ENCODE measurements at regions not wholly inside any gene's neighbourhood (a gene's known extent, or its start where the extent isn't known, plus 50 kb on each side); places are given as distances from the start of the nearest gene placed in this dataset.

- Histone ChIP-seq H3K27me3 (ENCODE audit: control insufficient read depth in 4 of 4, insufficient read depth in 4 of 4, low read length in 3 of 4) (no peaks in the 10 kb centered on the region), H3K36me3 (ENCODE audit: control insufficient read depth in 4 of 4, insufficient read depth in 3 of 4, low read depth in 1 of 4, low read length in 3 of 4) (no peaks in the 10 kb centered on the region), H3K4me1 (ENCODE audit: control insufficient read depth in 4 of 4, insufficient read depth in 4 of 4, low read length in 3 of 4) (no peaks in the 10 kb centered on the region), H3K9me3 (ENCODE audit: control insufficient read depth in 4 of 4, low read length in 3 of 4) (no peaks in the 10 kb centered on the region), H3K27ac (ENCODE audit: low read depth in 1 of 2, low read length in 2 of 2) (no peak overlapping the region), H3K9ac (ENCODE audit: low read depth in 1 of 2, low read length in 2 of 2) (no peak overlapping the region), H3K4me3 (ENCODE audit: low read depth in 1 of 3, low read length in 3 of 3) (no peak overlapping the region)
- no peak for DNase-seq (ENCODE audit: low spot score)
- 64% methylated on average over 2 of the region's 2 CpGs for WGBS
- TF ChIP-seq RAD21 (IDR thresholded peaks at IDR 0.05) (no peak), FOXA2 (IDR thresholded peaks at IDR 0.05) (no peak), YY1 (IDR thresholded peaks at IDR 0.05) (no peak), FOXA1 (IDR thresholded peaks at IDR 0.05) (no peak), SP1 (IDR thresholded peaks at IDR 0.05) (no peak)
- TF ChIP-seq, protein P1, sequence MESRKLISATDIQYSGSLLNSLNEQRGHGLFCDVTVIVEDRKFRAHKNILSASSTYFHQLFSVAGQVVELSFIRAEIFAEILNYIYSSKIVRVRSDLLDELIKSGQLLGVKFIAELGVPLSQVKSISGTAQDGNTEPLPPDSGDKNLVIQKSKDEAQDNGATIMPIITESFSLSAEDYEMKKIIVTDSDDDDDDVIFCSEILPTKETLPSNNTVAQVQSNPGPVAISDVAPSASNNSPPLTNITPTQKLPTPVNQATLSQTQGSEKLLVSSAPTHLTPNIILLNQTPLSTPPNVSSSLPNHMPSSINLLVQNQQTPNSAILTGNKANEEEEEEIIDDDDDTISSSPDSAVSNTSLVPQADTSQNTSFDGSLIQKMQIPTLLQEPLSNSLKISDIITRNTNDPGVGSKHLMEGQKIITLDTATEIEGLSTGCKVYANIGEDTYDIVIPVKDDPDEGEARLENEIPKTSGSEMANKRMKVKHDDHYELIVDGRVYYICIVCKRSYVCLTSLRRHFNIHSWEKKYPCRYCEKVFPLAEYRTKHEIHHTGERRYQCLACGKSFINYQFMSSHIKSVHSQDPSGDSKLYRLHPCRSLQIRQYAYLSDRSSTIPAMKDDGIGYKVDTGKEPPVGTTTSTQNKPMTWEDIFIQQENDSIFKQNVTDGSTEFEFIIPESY (IDR thresholded peaks at IDR 0.05) = no peak
- TF ChIP-seq, protein P2, sequence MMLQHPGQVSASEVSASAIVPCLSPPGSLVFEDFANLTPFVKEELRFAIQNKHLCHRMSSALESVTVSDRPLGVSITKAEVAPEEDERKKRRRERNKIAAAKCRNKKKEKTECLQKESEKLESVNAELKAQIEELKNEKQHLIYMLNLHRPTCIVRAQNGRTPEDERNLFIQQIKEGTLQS (IDR thresholded peaks at IDR 0.05) = no peak
These were observed 552.9 kb downstream of the ARL4A start for GRCh38 chr7:13240349-13240748.

DNA sequence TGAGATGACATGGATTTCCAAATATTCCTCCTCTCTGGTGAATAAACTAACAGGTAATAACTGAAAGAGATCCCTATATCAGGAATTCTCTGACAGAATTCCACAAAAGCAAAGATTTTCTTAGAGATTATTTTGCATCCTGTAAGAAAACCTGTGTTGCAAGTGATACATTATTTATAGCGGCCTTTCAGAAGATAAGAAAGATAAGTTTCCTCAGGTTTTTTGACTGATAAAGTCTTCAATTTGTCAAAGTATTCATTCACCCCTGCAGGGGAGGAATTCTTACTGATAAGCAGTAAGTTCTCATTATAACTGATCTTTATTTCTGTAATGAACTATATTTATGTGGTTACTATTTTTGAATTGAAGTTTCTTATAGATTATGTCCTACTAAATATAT is 554.0 kb downstream of the ARL4A start:
- DNase-seq (ENCODE audit: low spot score) = no peak
- H3K36me3 ChIP-seq (ENCODE audit: control insufficient read depth in 4 of 4, insufficient read depth in 3 of 4, low read depth in 1 of 4, low read length in 3 of 4) = no peaks in the 10 kb centered on the region
- no peak overlapping the region for H3K27ac ChIP-seq (ENCODE audit: low read depth in 1 of 2, low read length in 2 of 2)

GRCh38 chr7:13257661-13258060 is 570.2 kb downstream of the ARL4A start:
- Histone ChIP-seq H3K4me1 (ENCODE audit: control insufficient read depth in 4 of 4, insufficient read depth in 4 of 4, low read length in 3 of 4) (no peaks in the 10 kb centered on the region), H3K9me3 (ENCODE audit: control insufficient read depth in 4 of 4, low read length in 3 of 4) (no peaks in the 10 kb centered on the region), H3K27ac (ENCODE audit: low read depth in 1 of 2, low read length in 2 of 2) (no peak overlapping the region), H3K27me3 (ENCODE audit: control insufficient read depth in 4 of 4, insufficient read depth in 4 of 4, low read length in 3 of 4) (no peaks in the 10 kb centered on the region), H3K4me3 (ENCODE audit: low read depth in 1 of 3, low read length in 3 of 3) (no peak overlapping the region), H3K36me3 (ENCODE audit: control insufficient read depth in 4 of 4, insufficient read depth in 3 of 4, low read depth in 1 of 4, low read length in 3 of 4) (no peaks in the 10 kb centered on the region), H3K9ac (ENCODE audit: low read depth in 1 of 2, low read length in 2 of 2) (no peak overlapping the region)
- WGBS = 76% methylated on average over 6 of the region's 6 CpGs
- no peak for DNase-seq (ENCODE audit: low spot score)
- TF ChIP-seq FOXA2 (IDR thresholded peaks at IDR 0.05) = no peak
- no peak for TF ChIP-seq RXRA (IDR thresholded peaks at IDR 0.05)
- TF ChIP-seq YY1 (IDR thresholded peaks at IDR 0.05) = no peak
- no peak for TF ChIP-seq CTCF (IDR thresholded peaks at IDR 0.05; ENCODE audit: low read depth, low read length, missing input control)
- TF ChIP-seq SP1 (IDR thresholded peaks at IDR 0.05) = no peak
- no peak for TF ChIP-seq FOXA1 (IDR thresholded peaks at IDR 0.05)
- TF ChIP-seq GABPA (IDR thresholded peaks at IDR 0.05 in 1 of 2, conservative IDR thresholded peaks at IDR 0.05 in 1 of 2) = no peak
- TF ChIP-seq, protein P2 (IDR thresholded peaks at IDR 0.05) = no peak
- no peak for TF ChIP-seq JUND (IDR thresholded peaks at IDR 0.05)
- TF ChIP-seq, protein P1 (IDR thresholded peaks at IDR 0.05) = no peak
- no peak for TF ChIP-seq HNF4A (conservative IDR thresholded peaks at IDR 0.05)
- no peak for TF ChIP-seq TAF1 (conservative IDR thresholded peaks at IDR 0.05)
- no peak for TF ChIP-seq NR2F2 (IDR thresholded peaks at IDR 0.05)
- no peak for TF ChIP-seq EGR1 (IDR thresholded peaks at IDR 0.05; ENCODE audit: low read depth in 2 of 2)
- no peak for TF ChIP-seq HNF4G (IDR thresholded peaks at IDR 0.05)

More for the DNA sequence above, 554.0 kb downstream of the ARL4A start:
- Histone ChIP-seq H3K4me1 (ENCODE audit: control insufficient read depth in 4 of 4, insufficient read depth in 4 of 4, low read length in 3 of 4) (no peaks in the 10 kb centered on the region), H3K9ac (ENCODE audit: low read depth in 1 of 2, low read length in 2 of 2) (no peak overlapping the region), H3K9me3 (ENCODE audit: control insufficient read depth in 4 of 4, low read length in 3 of 4) (no peaks in the 10 kb centered on the region), H3K4me3 (ENCODE audit: low read depth in 1 of 3, low read length in 3 of 3) (no peak overlapping the region), H3K27me3 (ENCODE audit: control insufficient read depth in 4 of 4, insufficient read depth in 4 of 4, low read length in 3 of 4) (no peaks in the 10 kb centered on the region)
- TF ChIP-seq CTCF (IDR thresholded peaks at IDR 0.05; ENCODE audit: low read depth, low read length, missing input control) = no peak
- no peak for TF ChIP-seq RXRA (IDR thresholded peaks at IDR 0.05)
- TF ChIP-seq HNF4G (IDR thresholded peaks at IDR 0.05) = no peak
- WGBS = 62% methylated on average over 1 of the region's 1 CpG

All from liver (tissue), 8 donors.